Astrocyte of the cerebellum (primary cell): ENCODE measurements at regions not wholly inside any gene's neighbourhood (a gene's known extent, or its start where the extent isn't known, plus 50 kb on each side); places are given as distances from the start of the nearest gene placed in this dataset.
"Not testable (repeated sequence)": the region's sequence is repeated elsewhere in the genome, so short reads cannot be mapped to it uniquely, and the experiment has no call there.

Experiments used
- DNase-seq: peaks from one replicate; pipeline ENCODE4 v3.0.0-alpha.2; 2011; ENCODE audit warnings: low read depth
- H3K4me3 ChIP-seq: 2 replicates; pipeline ENCODE4 v1.5.1; 2011; ENCODE audit warnings: mild to moderate bottlenecking, low read depth, low read length, moderate library complexity
- in situ Hi-C: cut with HindIII; loops from 2 replicates; pipeline ENCODE4 v1.10.0; 2017; ENCODE audit warnings: low sequenced_read_pairs
- TF ChIP-seq, protein P1 (sequence below): IDR thresholded peaks from 2 replicates; pipeline ENCODE4 v1.5.1; 2012; ENCODE audit warnings: low read length, low read depth, moderate library complexity, mild to moderate bottlenecking; ENCODE audit errors: missing control alignments

GRCh38 chr10:81724431-81724830 is 150.6 kb upstream of the NRG3 start:
- DNase-seq, result no peak
- in situ Hi-C loops, result no loop called here
- H3K4me3 ChIP-seq, result no peak overlapping the region
- TF ChIP-seq, protein P1, sequence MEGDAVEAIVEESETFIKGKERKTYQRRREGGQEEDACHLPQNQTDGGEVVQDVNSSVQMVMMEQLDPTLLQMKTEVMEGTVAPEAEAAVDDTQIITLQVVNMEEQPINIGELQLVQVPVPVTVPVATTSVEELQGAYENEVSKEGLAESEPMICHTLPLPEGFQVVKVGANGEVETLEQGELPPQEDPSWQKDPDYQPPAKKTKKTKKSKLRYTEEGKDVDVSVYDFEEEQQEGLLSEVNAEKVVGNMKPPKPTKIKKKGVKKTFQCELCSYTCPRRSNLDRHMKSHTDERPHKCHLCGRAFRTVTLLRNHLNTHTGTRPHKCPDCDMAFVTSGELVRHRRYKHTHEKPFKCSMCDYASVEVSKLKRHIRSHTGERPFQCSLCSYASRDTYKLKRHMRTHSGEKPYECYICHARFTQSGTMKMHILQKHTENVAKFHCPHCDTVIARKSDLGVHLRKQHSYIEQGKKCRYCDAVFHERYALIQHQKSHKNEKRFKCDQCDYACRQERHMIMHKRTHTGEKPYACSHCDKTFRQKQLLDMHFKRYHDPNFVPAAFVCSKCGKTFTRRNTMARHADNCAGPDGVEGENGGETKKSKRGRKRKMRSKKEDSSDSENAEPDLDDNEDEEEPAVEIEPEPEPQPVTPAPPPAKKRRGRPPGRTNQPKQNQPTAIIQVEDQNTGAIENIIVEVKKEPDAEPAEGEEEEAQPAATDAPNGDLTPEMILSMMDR, result no peak

DNA sequence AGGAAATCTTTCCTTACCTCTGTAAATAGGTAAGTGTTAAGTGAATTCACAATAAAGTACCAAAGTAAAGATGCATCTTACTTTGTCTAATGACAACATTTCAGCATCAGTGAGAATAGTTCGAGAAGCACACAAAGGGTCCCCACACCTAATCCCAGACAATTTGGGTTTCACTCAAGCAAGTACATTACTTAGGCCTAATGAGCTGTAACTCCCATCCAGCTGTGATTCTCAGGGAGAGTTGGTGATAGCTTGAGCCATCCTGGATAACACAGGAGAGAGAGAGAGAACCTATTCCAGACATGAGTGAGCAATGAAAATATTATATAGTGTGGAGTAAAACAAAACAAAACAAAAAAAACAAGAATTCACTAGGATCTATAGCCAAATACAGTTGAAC is 149.1 kb upstream of the NRG3 start:
- no peak overlapping the region for H3K4me3 ChIP-seq
- TF ChIP-seq, protein P1, result no peak
- no peak for DNase-seq
- in situ Hi-C loops, result no loop called here

GRCh38 chr10:81728692-81729091 is 146.3 kb upstream of the NRG3 start:
- H3K4me3 ChIP-seq, result no peak overlapping the region
- DNase-seq, result no peak
- TF ChIP-seq, protein P1, result no peak
- in situ Hi-C loops, result no loop called here

DNA sequence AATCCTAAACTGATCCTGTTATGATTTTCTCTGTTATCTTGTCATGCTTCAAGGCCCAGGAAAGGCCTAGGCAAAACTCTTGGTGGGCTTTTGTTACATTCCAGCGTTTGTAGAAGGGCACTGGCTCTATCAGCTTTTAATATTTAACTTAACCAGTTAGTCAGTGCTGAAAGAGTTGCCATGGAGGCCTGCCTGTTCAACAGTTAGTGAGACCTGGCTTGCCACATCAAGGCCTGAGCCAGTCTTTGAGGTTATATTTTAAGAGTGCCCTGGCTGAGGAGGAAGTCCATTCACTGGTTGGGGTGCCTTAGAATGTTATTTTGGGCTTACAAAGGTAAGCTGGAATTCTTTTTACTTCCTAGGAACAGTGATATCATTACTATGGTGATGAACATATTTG is 144.1 kb upstream of the NRG3 start:
- no peak for DNase-seq
- TF ChIP-seq, protein P1, result no peak
- in situ Hi-C loops, result no loop called here
- no peak overlapping the region for H3K4me3 ChIP-seq

GRCh38 chr10:81733542-81733941 is 141.5 kb upstream of the NRG3 start:
- no peak overlapping the region for H3K4me3 ChIP-seq
- in situ Hi-C loops, result no loop called here
- TF ChIP-seq, protein P1, result no peak
- no peak for DNase-seq

DNA sequence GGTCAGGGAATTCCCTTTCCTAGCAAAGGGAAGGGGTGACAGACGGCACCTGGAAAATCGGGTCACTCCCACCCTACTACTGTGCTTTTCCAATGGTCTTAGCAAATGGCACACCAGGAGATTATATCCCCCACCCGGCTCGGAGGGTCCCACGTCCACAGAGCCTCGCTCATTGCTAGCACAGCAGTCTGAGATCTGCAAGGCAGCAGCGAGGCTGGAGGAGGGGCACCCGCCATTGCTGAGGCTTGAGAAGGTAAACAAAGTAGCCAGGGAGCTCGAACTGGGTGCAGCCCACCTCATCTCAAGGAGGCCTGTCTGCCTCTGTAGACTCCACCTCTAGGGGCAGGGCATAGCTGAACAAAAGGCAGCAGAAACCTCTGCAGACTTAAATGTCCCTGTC is 139.8 kb upstream of the NRG3 start:
- H3K4me3 ChIP-seq, in situ Hi-C loops, DNase-seq: not testable (repeated sequence)

DNA sequence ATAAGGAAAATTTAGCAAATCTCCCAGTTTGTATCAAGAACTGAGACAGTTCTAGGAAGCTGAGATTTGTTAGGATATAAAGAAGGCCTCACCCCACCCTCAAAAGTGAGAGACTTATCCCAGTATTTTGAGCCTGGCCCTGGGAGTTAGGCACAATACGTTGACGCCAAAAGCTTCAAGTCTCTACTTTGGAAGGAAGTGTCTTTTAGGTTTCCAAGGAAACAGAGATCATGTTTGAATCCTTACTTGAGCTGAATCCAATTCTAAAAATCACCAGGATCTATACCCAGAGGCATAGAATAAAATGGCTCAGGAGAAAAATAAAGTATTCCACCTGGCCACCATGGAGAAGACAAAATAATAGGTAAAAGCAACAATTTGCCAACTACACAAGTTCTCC is 115.9 kb upstream of the NRG3 start:
- H3K4me3 ChIP-seq, result no peak overlapping the region
- in situ Hi-C loops, result no loop called here
- no peak for DNase-seq
- TF ChIP-seq, protein P1, result no peak
